G401.6 (cell line): ENCODE measurements at regions not wholly inside any gene's neighbourhood (a gene's known extent, or its start where the extent isn't known, plus 50 kb on each side); places are given as distances from the start of the nearest gene placed in this dataset.
"Not testable (repeated sequence)": the region's sequence is repeated elsewhere in the genome, so short reads cannot be mapped to it uniquely, and the experiment has no call there.

Experiments
- FAIRE-seq: peaks from 2 replicates; lab custom pipeline; 2012; peaks lifted over from hg19 to GRCh38; lab: Jason Lieb, UNC

DNA sequence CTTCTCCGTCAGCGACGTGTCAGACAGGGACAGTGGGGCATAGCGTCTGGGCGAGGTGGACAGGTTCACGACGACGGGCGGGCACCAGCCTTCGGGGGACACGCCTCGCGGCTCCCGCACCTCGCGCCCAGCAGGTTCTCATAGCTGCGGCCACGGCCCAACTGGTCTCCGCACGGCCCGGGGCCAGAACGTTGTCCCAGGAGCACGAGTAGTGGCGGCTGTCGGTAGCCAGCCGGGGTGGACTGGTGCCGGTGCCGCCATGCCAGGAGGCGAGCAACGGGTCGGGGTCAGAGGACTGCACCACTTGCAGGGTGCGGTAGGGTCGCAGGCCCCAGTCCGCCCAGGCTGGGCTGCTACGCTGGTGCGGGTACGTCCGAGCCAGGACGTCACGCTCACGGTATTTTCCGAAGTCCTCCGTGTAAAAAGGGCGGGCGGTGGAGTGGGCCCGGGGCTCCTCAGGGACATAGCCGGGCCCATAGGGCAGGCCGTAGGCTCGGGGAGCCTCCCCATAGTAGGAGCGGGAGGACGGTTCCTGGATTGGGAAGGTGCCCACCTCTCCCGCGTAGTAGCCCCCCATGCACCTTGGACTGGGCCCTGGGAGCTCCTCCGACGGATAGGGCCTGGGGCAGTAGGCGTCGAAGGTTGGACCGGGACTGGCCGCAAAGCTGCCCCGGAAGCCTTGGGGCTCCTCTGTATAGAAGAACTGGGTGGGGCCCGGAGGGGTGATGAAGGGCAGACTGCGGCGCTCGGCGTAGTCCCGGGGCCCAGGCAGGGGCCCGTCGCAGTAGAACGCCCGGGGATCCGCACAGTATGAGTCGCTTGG, 301.2 kb downstream of the CCDC74A start:
- not testable (repeated sequence) for FAIRE-seq

DNA sequence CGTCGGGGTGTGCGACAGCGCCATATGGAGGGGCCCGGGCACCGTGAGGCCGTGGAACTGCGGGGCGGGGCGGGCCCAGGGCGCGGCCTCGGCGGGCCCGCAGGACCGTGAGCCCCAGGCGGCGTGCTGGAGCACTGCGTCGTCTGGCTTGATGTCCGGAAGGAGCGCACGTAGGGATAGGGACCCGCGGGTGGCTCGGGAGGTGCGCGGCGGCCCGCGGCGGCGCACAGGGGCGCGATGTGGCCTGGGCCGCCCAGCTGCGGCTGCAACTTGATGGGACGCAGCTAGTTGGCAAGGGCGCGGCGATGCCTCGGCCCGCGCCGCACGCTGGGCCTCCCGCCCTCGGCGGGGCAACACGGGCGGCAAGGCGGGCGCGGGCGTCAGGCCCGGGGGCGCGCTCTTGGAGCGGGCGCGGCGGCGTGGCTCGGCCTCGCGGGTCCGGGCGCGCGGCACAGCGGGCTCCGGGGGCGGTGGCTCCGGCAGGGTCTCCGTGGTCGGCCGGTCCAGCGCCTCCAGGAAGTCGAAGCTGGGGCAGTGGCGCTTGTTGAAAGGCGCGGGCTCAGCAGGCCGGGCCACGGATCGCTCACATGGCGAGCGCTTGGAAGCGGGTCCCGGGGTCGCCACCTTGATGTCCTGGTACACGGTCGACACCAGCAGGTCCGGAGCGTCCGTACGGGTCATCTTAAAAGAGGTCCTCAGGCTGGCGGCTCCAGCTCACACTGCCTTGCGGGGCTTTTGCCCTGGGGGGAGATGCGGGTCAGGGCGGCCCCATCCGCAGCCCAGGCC, 302.0 kb downstream of the CCDC74A start:
- not testable (repeated sequence) for FAIRE-seq

GRCh38 chr2:131830242-131830945, 302.7 kb downstream of the CCDC74A start:
- not testable (repeated sequence) for FAIRE-seq

DNA sequence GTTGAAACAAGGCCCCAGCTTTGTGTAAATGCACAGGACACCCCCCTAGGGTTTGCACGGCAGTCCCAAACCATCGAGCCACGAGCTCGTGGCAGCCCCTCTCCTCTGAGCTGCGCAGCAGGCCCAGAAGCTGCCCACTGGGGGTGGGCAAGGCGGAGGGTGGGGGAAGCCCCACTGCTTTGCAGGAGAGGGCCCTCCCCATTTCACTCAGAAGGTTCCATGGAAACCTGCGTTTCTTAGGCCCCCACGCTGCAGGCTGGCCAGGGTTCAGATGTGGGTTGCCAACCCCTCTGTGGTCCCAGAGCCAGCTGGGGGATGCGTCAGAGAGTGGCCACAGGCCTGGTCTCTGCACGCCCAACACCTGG, 303.2 kb downstream of the CCDC74A start:
- FAIRE-seq = not testable (repeated sequence)

- FAIRE-seq = not testable (repeated sequence)
These were observed 303.9 kb downstream of the CCDC74A start for GRCh38 chr2:131831450-131832208.

GRCh38 chr2:131832209-131832780, 304.6 kb downstream of the CCDC74A start:
- FAIRE-seq = not testable (repeated sequence)

DNA sequence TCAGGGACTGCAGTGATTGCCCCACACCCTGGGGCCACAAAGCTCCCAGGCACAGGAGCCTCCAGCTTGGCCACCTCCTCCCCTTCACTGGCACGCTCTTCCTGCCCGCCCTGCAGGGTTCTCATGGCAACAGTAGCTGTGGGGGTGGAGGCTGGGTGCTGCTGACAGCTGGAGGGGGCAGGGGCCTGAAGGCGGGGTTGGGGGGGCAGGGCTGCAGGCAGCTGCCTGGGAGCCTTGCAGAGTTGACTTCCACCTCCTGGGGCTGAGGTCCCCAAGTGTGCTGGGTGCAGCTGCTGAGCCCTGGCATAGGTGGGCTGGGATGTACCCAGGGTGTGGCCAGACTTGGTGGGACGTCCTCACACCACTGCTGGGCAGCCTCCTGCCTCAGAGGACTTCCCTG, 305.2 kb downstream of the CCDC74A start:
- not testable (repeated sequence) for FAIRE-seq

DNA sequence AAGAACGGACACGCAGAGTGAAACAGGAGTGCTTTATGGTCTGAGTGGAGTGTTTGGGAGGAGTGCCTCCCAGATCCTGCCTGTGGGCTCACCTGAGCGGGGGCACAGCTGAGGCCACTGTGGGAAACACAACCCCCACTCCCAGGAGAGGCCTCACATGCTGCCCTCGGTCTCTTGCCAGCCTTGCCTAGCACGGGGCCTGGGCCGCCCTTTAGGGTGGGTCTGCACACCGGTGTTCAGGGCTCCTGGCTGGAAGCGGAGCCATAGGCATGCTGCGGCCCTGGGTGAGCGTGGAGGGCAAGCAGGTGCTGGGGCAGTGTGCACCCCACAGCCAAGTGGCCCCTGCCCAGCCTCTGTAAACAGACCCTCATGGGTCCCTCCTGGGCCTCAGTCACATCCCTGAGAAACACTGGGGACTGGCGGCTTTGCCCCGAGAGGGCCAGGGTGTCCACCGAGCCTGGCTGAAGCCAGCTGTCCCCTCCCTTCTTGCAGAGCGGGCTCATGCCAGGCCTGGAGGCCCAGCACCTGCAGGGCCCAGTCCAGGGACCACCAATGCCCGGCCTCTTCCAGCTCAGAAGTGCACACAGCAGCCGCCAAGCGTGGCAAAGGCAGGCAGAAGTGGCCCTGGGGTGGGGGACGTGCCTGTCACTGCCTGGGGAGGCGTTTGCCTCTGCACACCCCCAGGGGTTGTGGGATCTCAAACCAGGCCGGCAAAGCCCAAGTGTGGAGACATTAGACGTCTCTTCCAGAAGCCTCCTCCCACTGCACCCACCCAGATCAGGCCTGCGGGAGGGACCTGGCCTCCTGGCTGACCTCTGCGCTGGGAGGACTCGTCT, 305.9 kb downstream of the CCDC74A start:
- not testable (repeated sequence) for FAIRE-seq

GRCh38 chr2:131834203-131835020, 306.7 kb downstream of the CCDC74A start:
- not testable (repeated sequence) for FAIRE-seq

DNA sequence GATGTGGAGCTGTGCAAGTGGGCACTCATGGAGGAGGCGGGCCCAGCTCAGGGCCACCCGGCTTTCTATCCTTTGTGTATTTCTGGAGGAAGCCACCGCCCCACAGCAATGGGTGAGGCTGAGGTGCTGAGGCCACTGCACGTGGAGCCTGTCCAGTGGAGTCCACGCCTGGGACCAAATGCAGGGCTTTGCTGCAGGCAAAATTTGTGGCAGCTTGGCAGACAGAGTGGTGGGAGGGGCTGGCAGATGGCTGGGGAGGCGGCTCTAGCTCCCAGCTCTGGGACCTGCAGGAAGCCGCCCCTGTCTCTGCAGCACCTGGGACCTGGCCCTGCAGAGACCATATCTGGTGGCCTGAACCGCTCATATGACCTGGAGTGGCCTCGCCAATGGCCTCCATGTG, 307.3 kb downstream of the CCDC74A start:
- not testable (repeated sequence) for FAIRE-seq

DNA sequence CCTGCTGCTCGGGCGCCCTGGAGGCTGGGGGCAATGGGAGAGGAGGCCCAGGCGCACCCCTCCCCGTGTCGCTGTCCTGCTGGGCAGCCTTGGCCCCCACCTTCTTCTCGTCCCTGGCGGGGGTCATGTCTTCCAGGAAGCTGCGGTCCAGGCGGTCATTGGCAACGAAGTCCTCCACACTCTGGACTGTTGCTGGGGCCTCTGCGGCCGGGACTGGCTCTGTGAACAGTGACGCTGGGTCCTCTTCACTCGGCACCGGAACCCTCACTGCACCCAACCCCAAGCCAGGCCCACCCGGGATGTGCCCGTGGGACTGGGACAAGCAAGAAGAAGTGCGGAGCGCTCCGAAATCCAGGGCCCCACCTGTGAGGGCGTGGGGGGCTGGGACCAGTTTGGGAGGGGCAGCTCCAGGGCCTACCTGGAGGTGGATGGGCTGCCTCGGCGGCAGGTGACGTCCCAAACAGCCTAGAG, 308.0 kb downstream of the CCDC74A start:
- no peak for FAIRE-seq

DNA sequence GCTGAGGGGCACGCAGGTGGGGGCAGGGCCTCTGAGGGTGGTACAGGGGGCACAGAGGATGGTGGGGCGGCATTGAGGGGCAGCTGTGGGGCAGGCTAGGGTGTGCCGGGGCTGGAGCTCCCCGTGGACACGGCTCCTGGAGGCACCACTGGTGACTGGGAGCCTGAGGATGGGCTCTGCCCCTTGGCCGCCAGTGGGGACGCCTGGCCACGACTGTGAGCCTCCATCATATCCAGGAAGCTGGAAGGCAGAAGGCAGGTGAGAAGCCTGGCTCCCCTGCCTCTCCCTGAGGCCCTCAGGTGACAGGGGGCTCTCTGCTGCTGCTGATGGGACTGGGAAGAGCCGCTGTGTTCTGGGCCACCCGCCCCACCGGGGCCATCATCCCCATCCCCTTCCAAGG, 308.4 kb downstream of the CCDC74A start:
- not testable (repeated sequence) for FAIRE-seq

DNA sequence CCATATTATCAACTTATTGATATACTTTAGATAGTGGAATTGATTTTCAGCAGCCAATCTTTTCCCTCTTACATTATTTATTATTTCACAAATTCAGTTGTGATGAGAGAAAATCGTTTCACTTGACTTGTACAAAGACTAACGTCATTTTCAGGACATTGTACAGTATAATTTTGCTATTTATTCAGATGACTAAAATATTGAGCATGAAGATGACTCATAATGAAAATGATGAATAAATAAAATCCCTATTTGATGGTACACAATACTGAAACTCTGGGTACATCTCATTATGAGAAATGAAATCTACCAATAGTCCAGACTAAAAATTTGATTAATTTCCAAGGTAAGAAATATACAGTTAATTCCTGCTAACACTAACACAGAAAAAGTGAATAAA, 316.4 kb downstream of the CCDC74A start:
- not testable (repeated sequence) for FAIRE-seq

DNA sequence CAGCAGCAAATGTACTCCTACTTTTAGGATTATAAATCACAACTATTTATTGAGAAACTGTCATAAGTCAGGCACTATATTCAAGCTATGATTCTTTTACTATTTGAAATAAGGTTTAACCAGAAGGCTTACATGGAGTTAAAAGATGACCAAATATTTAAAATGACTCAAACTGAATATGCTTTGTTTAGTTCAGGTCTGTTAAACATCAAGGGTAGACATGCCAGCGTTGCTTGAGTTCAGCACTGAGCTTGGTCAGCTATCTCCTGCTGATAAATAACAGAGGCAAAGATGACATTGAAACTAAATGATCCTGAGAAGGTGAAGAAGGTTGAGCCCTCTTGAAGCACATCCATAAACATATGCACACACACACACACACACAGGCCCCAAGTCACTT, 305.6 kb downstream of the ANKRD30BL start:
- FAIRE-seq = not testable (repeated sequence)

GRCh38 chr2:131858197-131858596, 303.6 kb downstream of the ANKRD30BL start:
- FAIRE-seq = peak; percentile 60
